Keratinocyte (primary cell): ENCODE measurements at regions not wholly inside any gene's neighbourhood (a gene's known extent, or its start where the extent isn't known, plus 50 kb on each side); places are given as distances from the start of the nearest gene placed in this dataset.

ENCODE experiments used
- DNase-seq: peaks from one replicate; pipeline ENCODE4 v3.0.0-alpha.2; 2011; ENCODE audit warnings: low read depth, missing footprints, low spot score
- FAIRE-seq: peaks from 2 replicates; lab custom pipeline; 2011; peaks lifted over from hg19 to GRCh38; lab: Jason Lieb, UNC
- H2AFZ ChIP-seq: 2 replicates; pipeline ENCODE4 v1.6.0; 2012; ENCODE audit warnings: low read length, control low read depth, inconsistent platforms; ENCODE audit not compliant: control insufficient read depth
- H3K27ac ChIP-seq: 2 replicates; pipeline ENCODE4 v1.5.1; 2011; ENCODE audit warnings: low read length; ENCODE audit not compliant: control insufficient read depth, insufficient read depth
- H3K27me3 ChIP-seq: 3 replicates; pipeline ENCODE4 v1.6.0; 2011; ENCODE audit warnings: low read length; ENCODE audit not compliant: control insufficient read depth, insufficient read depth; ENCODE audit errors: extremely low read depth
- H3K36me3 ChIP-seq, 2 experiments: 2 replicates in 1 of 2; 3 replicates in 1 of 2; pipeline ENCODE4 v1.5.1; 2011; ENCODE audit warnings: low read length in 2 of 2, mild to moderate bottlenecking in 1 of 2; ENCODE audit not compliant: control insufficient read depth in 2 of 2, insufficient read depth in 2 of 2; ENCODE audit errors: extremely low read depth in 1 of 2
- H3K4me1 ChIP-seq: 3 replicates; pipeline ENCODE4 v1.5.1; 2011; ENCODE audit warnings: low read length; ENCODE audit not compliant: control insufficient read depth, insufficient read depth; ENCODE audit errors: extremely low read depth
- H3K4me2 ChIP-seq: 3 replicates; pipeline ENCODE4 v1.6.0; 2011; ENCODE audit warnings: low read depth, low read length; ENCODE audit not compliant: control insufficient read depth, insufficient read depth; ENCODE audit errors: extremely low read depth
- H3K4me3 ChIP-seq, 3 experiments: fragments of 200-600 bp in 1 of 3; sonication (generic) in 1 of 3; 2 replicates in 2 of 3; 3 replicates in 1 of 3; pipeline ENCODE4 v1.5.1; 2011 to 2016; ENCODE audit warnings: low read length in 3 of 3, mild to moderate bottlenecking in 3 of 3, control low read depth in 2 of 3, inconsistent platforms in 1 of 3, low read depth in 1 of 3, mixed read lengths in 1 of 3, mixed run types in 1 of 3, moderate library complexity in 1 of 3; ENCODE audit not compliant: control insufficient read depth in 2 of 3, insufficient read depth in 2 of 3; ENCODE audit errors: extremely low read depth in 1 of 3
- H3K79me2 ChIP-seq: 2 replicates; pipeline ENCODE4 v1.6.0; 2012; ENCODE audit warnings: low read length; ENCODE audit not compliant: control insufficient read depth, insufficient read depth
- H3K9ac ChIP-seq: 3 replicates; pipeline ENCODE4 v1.6.0; 2011; ENCODE audit warnings: low read length; ENCODE audit not compliant: control insufficient read depth, insufficient read depth; ENCODE audit errors: extremely low read depth
- H3K9me1 ChIP-seq: 3 replicates; pipeline ENCODE4 v1.6.0; 2011; ENCODE audit warnings: low read length; ENCODE audit not compliant: control insufficient read depth, insufficient read depth; ENCODE audit errors: extremely low read depth
- H3K9me3 ChIP-seq: 2 replicates; pipeline ENCODE4 v1.5.1; 2012; ENCODE audit warnings: low read depth, low read length; ENCODE audit not compliant: control insufficient read depth
- H4K20me1 ChIP-seq: 3 replicates; pipeline ENCODE4 v1.6.0; 2011; ENCODE audit warnings: low read length; ENCODE audit not compliant: control insufficient read depth, insufficient read depth; ENCODE audit errors: extremely low read depth
- CTCF ChIP-seq, 3 experiments: IDR thresholded peaks in 1 of 3; conservative IDR thresholded peaks in 1 of 3; optimal IDR thresholded peaks in 1 of 3; 2 replicates in 2 of 3; 3 replicates in 1 of 3; pipeline versions ENCODE3 to v1.5.1; 2011; ENCODE audit warnings: low read length in 3 of 3, mild to moderate bottlenecking in 3 of 3, moderate library complexity in 2 of 3, control low read depth in 1 of 3, inconsistent platforms in 1 of 3; ENCODE audit not compliant: insufficient read depth in 2 of 3; ENCODE audit errors: extremely low read depth in 1 of 3
- EZH2 ChIP-seq: IDR thresholded peaks from one replicate; pipeline ENCODE4 v1.6.1; 2012; ENCODE audit warnings: inconsistent platforms, mild to moderate bottlenecking, low read length, moderate library complexity
- dilution Hi-C: fragments of 300-500 bp; cut with MboI; formaldehyde crosslinking; loops from one replicate; pipeline ENCODE4 v1.7.0; 2020; ENCODE audit warnings: low sequenced_read_pairs; ENCODE audit not compliant: extremely low pct_ligation_motif_present

- no peak for FAIRE-seq
- H3K27me3 ChIP-seq: peaks cover 4% of the 10 kb centered on the region
- H3K4me3 ChIP-seq: no peak overlapping the region
These were observed 82.3 kb upstream of the TMEM45B start for GRCh38 chr11:129733384-129733783.

GRCh38 chr11:129733981-129734380 is 81.7 kb upstream of the TMEM45B start:
- Histone ChIP-seq H3K27ac (no peak overlapping the region), H4K20me1 (no peaks in the 10 kb centered on the region), H3K27me3 (peaks cover 4% of the 10 kb centered on the region), H3K9me1 (peaks cover 2% of the 10 kb centered on the region), H2AFZ (no peak overlapping the region), H3K4me2 (no peak overlapping the region), H3K4me3 (no peak overlapping the region), H3K9ac (no peak overlapping the region), H3K4me1 (peaks cover 8% of the 10 kb centered on the region), H3K36me3 (no peaks in the 10 kb centered on the region), H3K9me3 (no peaks in the 10 kb centered on the region), H3K79me2 (no peaks in the 10 kb centered on the region)
- TF ChIP-seq CTCF (optimal IDR thresholded peaks at IDR 0.05 in 1 of 3, IDR thresholded peaks at IDR 0.05 in 1 of 3, conservative IDR thresholded peaks at IDR 0.05 in 1 of 3; ENCODE audit: extremely low read depth in 1 of 3, insufficient read depth in 2 of 3, low read length in 3 of 3) (no peak), EZH2 (no peak)
- dilution Hi-C loops: loop anchor here (25.0 kb wide), 1 partner anchor 372 kb away; no protein-coding TSS in a partner anchor
- FAIRE-seq (no peak), DNase-seq (no peak)

More at GRCh38 chr11:129733384-129733783, 82.3 kb upstream of the TMEM45B start:
- no peak for DNase-seq
- Histone ChIP-seq H4K20me1 (no peaks in the 10 kb centered on the region), H3K79me2 (no peaks in the 10 kb centered on the region), H3K9me1 (peaks cover 2% of the 10 kb centered on the region), H3K4me2 (no peak overlapping the region), H3K27ac (no peak overlapping the region), H3K9ac (no peak overlapping the region), H3K4me1 (peaks cover 8% of the 10 kb centered on the region), H2AFZ (no peak overlapping the region), H3K36me3 (no peaks in the 10 kb centered on the region), H3K9me3 (no peaks in the 10 kb centered on the region)
- dilution Hi-C loops: loop anchor here (25.0 kb wide), 1 partner anchor 371 kb away; no protein-coding TSS in a partner anchor
- TF ChIP-seq EZH2 (no peak), CTCF (optimal IDR thresholded peaks at IDR 0.05 in 1 of 3, IDR thresholded peaks at IDR 0.05 in 1 of 3, conservative IDR thresholded peaks at IDR 0.05 in 1 of 3; ENCODE audit: extremely low read depth in 1 of 3, insufficient read depth in 2 of 3, low read length in 3 of 3) (no peak)
